K562 (cell line): ENCODE measurements at regions not wholly inside any gene's neighbourhood (a gene's known extent, or its start where the extent isn't known, plus 50 kb on each side); places are given as distances from the start of the nearest gene placed in this dataset.

ENCODE experiments used
- ATAC-seq: fragments of 200-7000 bp; cut with Tn5 transposase; 3 replicates; pipeline ENCODE4 v1.9.1; 2020; ENCODE audit warnings: moderate library complexity
- BruUV-seq: library from RNA; stranded (reverse); fragments of 400-500 nt; replicated peaks from 2 replicates; lab custom pipeline; 2021; lab: Mats Ljungman, UMichigan
- CTCF ChIA-PET: fragments of 300-600 bp; formaldehyde crosslinking; extraction: SDS; loops from one replicate; lab custom pipeline; 2021; ENCODE audit warnings: low intra/inter-chr PET ratio; lab: Yijun Ruan, JAX
- POLR2A ChIA-PET: fragments of 300-600, 350-650 bp; sonication (Branson Sonifier 250); formaldehyde crosslinking; extraction: SDS; loops from one replicate; lab custom pipeline; 2021; ENCODE audit warnings: antibody characterized with exemption, inconsistent platforms; lab: Yijun Ruan, JAX
- DNase-seq, 4 experiments: peaks; one replicate each; pipeline versions ENCODE4 v3.0.0 to v3.0.0-alpha.2; 2011 to 2018; ENCODE audit warnings: low spot score in 3 of 4, mixed read lengths in 3 of 4; ENCODE audit errors: extremely low read depth in 1 of 4
- FAIRE-seq: peaks from 2 replicates; lab custom pipeline; 2011; peaks lifted over from hg19 to GRCh38; lab: Jason Lieb, UNC
- H2AFZ ChIP-seq: 2 replicates; pipeline ENCODE4 v1.6.0; 2011; ENCODE audit warnings: low read depth, low read length, control low read depth, inconsistent platforms
- H3K27ac ChIP-seq: fragments of 200-600 bp; 3 replicates; pipeline ENCODE4 v1.8.0; 2011; ENCODE audit warnings: low read depth, mild to moderate bottlenecking, control low read depth, inconsistent platforms, low read length, moderate library complexity, mixed read lengths; ENCODE audit errors: extremely low read depth
- H3K27me3 ChIP-seq, 2 experiments: fragments of 300-600 bp in 1 of 2; 2 replicates in 1 of 2; 3 replicates in 1 of 2; pipeline versions ENCODE4 v1.6.0 to v1.8.0; 2011; ENCODE audit warnings: inconsistent platforms in 2 of 2, low read length in 2 of 2, mild to moderate bottlenecking in 1 of 2, mixed read lengths in 1 of 2, moderate library complexity in 1 of 2; ENCODE audit not compliant: control insufficient read depth in 2 of 2, insufficient read depth in 2 of 2
- H3K36me3 ChIP-seq: fragments of 300-600 bp; 3 replicates; pipeline ENCODE4 v1.8.0; 2011; ENCODE audit warnings: mild to moderate bottlenecking, low read length, inconsistent platforms; ENCODE audit not compliant: control insufficient read depth, insufficient read depth
- H3K4me1 ChIP-seq, 2 experiments: fragments of 200-600 bp in 1 of 2; replicated peaks in 1 of 2; 2 replicates in 1 of 2; 3 replicates in 1 of 2; pipeline versions ENCODE4 v1.5.1 to v1.8.0; 2011; ENCODE audit warnings: inconsistent platforms in 2 of 2, low read length in 2 of 2, mild to moderate bottlenecking in 1 of 2, mixed read lengths in 1 of 2, moderate library complexity in 1 of 2; ENCODE audit not compliant: control insufficient read depth in 2 of 2, insufficient read depth in 2 of 2
- H3K4me2 ChIP-seq: 2 replicates; pipeline ENCODE4 v1.6.1; 2011; ENCODE audit warnings: low read length, control low read depth, inconsistent platforms, mixed read lengths; ENCODE audit not compliant: insufficient read depth
- H3K4me3 ChIP-seq: fragments of 200-600 bp; sonication (generic), shearing (Covaris generic); 2 replicates; pipeline ENCODE4 v1.5.1; 2016; ENCODE audit warnings: control low read depth, inconsistent platforms
- H3K79me2 ChIP-seq: fragments of 200-600 bp; 3 replicates; pipeline ENCODE4 v1.8.0; 2011; ENCODE audit warnings: low read length, inconsistent platforms; ENCODE audit not compliant: control insufficient read depth, insufficient read depth
- H3K9ac ChIP-seq, 2 experiments: 2 replicates each; pipeline versions ENCODE4 v1.6.0 to v1.6.1; 2011; ENCODE audit warnings: low read depth in 2 of 2, low read length in 2 of 2, control low read depth in 1 of 2, inconsistent platforms in 1 of 2, mild to moderate bottlenecking in 1 of 2, mixed read lengths in 1 of 2; ENCODE audit not compliant: insufficient read depth in 1 of 2
- H3K9me1 ChIP-seq: one replicate; pipeline ENCODE4 v1.6.0; 2011; ENCODE audit warnings: inconsistent platforms, mild to moderate bottlenecking, low read length, moderate library complexity; ENCODE audit not compliant: control insufficient read depth, insufficient read depth
- H3K9me3 ChIP-seq: replicated peaks from 2 replicates; pipeline ENCODE4 v1.5.1; 2011; ENCODE audit warnings: low read depth, low read length, inconsistent platforms; ENCODE audit not compliant: control insufficient read depth, insufficient read depth
- H4K20me1 ChIP-seq: replicated peaks from 2 replicates; pipeline ENCODE4 v1.6.1; 2011; ENCODE audit warnings: low read length, inconsistent platforms, mixed read lengths; ENCODE audit not compliant: control insufficient read depth, insufficient read depth
- C11orf30 ChIP-seq: fragments of 450-650 bp; IDR thresholded peaks from 2 replicates; pipeline ENCODE4 v1.6.1; 2016; ENCODE audit warnings: low read depth, mild to moderate bottlenecking
- FOXJ3 ChIP-seq: sonication (generic); formaldehyde crosslinking; IDR thresholded peaks from 2 replicates; pipeline ENCODE4 v1.4.0; 2020; ENCODE audit warnings: mild to moderate bottlenecking, missing genetic modification reagents
- HNRNPLL ChIP-seq: fragments of 200-400 bp; formaldehyde crosslinking; IDR thresholded peaks from 2 replicates; pipeline ENCODE4 v1.6.1; 2017; ENCODE audit warnings: low read length, low read depth, mild to moderate bottlenecking; ENCODE audit not compliant: poor library complexity, severe bottlenecking
- NFIX ChIP-seq: fragments of 250-450 bp; sonication (Bioruptor Pico); IDR thresholded peaks from 2 replicates; pipeline ENCODE4 v1.4.0; 2020; ENCODE audit warnings: low read depth, mild to moderate bottlenecking, moderate library complexity
- TAF7 ChIP-seq: fragments of 450-650 bp; IDR thresholded peaks from 2 replicates; pipeline ENCODE4 v1.6.1; 2016; ENCODE audit warnings: missing genetic modification characterization, missing compliant biosample characterization
- ZNF124 ChIP-seq: sonication (generic); formaldehyde crosslinking; IDR thresholded peaks from 2 replicates; pipeline ENCODE4 v1.8.1; 2022; ENCODE audit warnings: missing genetic modification reagents
- ZNF696 ChIP-seq: fragments of 250-450 bp; sonication (Bioruptor Pico); conservative IDR thresholded peaks from 2 replicates; pipeline ENCODE4 v1.4.0; 2020; ENCODE audit warnings: mild to moderate bottlenecking, moderate library complexity
- WGBS: fragments of 100-300 bp; shearing (Covaris generic); methylation state at CpG from one replicate; pipeline ENCODE4 v1.1.6; 2016; ENCODE audit warnings: low coverage, mixed read lengths; ENCODE audit not compliant: insufficient coverage; ENCODE audit errors: missing lambda C conversion rate; 5-methylcytosine and 5-hydroxymethylcytosine counted together
- in situ Hi-C: fragments of 300-500 bp; cut with MboI; formaldehyde crosslinking; loops from 4 replicates; pipeline ENCODE4 v1.15.0; 2018; ENCODE audit warnings: inconsistent platforms, mixed read lengths
- intact Hi-C: fragments of 100-400 bp; cut with micrococcal nuclease; formaldehyde crosslinking; loops from 2 replicates; pipeline ENCODE4 v1.14.2; 2022
- TF ChIP-seq, protein P1 (sequence below): sonication (generic); formaldehyde crosslinking; IDR thresholded peaks from 2 replicates; pipeline ENCODE4 v1.8.1; 2023; ENCODE audit warnings: mild to moderate bottlenecking, missing genetic modification reagents
- TF ChIP-seq, protein P2 (sequence below): fragments of 450-650 bp; conservative IDR thresholded peaks from 2 replicates; pipeline ENCODE4 v1.6.1; 2016; ENCODE audit warnings: missing genetic modification characterization, low read depth, mild to moderate bottlenecking, control low read depth, missing compliant biosample characterization

- H2AFZ ChIP-seq: no peak overlapping the region
- no peak for DNase-seq
- H3K9me3 ChIP-seq: no peaks in the 10 kb centered on the region
- CTCF ChIA-PET: no interaction called here
- in situ Hi-C loops (no loop called here), intact Hi-C loops (no loop called here)
- WGBS: 63% methylated on average over 7 of the region's 7 CpGs
- H4K20me1 ChIP-seq: no peaks in the 10 kb centered on the region
- no peak for FAIRE-seq
- H3K4me3 ChIP-seq: no peak overlapping the region
- H3K79me2 ChIP-seq: no peaks in the 10 kb centered on the region
- H3K4me2 ChIP-seq: no peak overlapping the region
- no peaks in the 10 kb centered on the region for H3K36me3 ChIP-seq
- POLR2A ChIA-PET: interaction anchor here (0.8 to 2.1 kb wide), 4 partner anchors 8 to 960 kb away, joined by 3 to 5 read pairs (median 3); no protein-coding TSS in a partner anchor
- H3K27me3 ChIP-seq: no peaks in the 10 kb centered on the region
- H3K9me1 ChIP-seq: peaks cover 3% of the 10 kb centered on the region
- ATAC-seq: no peak
- TF ChIP-seq TAF7 (tag) (no peak), ZNF124 (CRISPR knock-in tag) (no peak), ZNF696 (CRISPR knock-in tag) (no peak), HNRNPLL (no peak), C11orf30 (no peak), FOXJ3 (no peak), NFIX (no peak)
- TF ChIP-seq, protein P1, sequence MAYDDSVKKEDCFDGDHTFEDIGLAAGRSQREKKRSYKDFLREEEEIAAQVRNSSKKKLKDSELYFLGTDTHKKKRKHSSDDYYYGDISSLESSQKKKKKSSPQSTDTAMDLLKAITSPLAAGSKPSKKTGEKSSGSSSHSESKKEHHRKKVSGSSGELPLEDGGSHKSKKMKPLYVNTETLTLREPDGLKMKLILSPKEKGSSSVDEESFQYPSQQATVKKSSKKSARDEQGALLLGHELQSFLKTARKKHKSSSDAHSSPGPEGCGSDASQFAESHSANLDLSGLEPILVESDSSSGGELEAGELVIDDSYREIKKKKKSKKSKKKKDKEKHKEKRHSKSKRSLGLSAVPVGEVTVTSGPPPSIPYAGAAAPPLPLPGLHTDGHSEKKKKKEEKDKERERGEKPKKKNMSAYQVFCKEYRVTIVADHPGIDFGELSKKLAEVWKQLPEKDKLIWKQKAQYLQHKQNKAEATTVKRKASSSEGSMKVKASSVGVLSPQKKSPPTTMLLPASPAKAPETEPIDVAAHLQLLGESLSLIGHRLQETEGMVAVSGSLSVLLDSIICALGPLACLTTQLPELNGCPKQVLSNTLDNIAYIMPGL (CRISPR knock-in tag): no peak
- TF ChIP-seq, protein P2, sequence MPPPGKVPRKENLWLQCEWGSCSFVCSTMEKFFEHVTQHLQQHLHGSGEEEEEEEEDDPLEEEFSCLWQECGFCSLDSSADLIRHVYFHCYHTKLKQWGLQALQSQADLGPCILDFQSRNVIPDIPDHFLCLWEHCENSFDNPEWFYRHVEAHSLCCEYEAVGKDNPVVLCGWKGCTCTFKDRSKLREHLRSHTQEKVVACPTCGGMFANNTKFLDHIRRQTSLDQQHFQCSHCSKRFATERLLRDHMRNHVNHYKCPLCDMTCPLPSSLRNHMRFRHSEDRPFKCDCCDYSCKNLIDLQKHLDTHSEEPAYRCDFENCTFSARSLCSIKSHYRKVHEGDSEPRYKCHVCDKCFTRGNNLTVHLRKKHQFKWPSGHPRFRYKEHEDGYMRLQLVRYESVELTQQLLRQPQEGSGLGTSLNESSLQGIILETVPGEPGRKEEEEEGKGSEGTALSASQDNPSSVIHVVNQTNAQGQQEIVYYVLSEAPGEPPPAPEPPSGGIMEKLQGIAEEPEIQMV (tag): no peak
- peaks cover 15 to 22% of the 10 kb centered on the region in 2 experiments for H3K4me1 ChIP-seq
- no peak overlapping the region for H3K27ac ChIP-seq
- BruUV-seq: no TSS peak
- H3K9ac ChIP-seq: no peak overlapping the region
These were observed 121.1 kb downstream of the PDCD6IP start for GRCh38 chr3:33919312-33920120.
